OCI-LY3 (cell line): ENCODE measurements at regions not wholly inside any gene's neighbourhood (a gene's known extent, or its start where the extent isn't known, plus 50 kb on each side); places are given as distances from the start of the nearest gene placed in this dataset.
"Not testable (repeated sequence)": the region's sequence is repeated elsewhere in the genome, so short reads cannot be mapped to it uniquely, and the experiment has no call there.

Experiments
- H2AFZ ChIP-seq: fragments of 200-600, 300-600 bp; shearing (Covaris generic); 2 replicates; pipeline ENCODE4 v1.6.0; 2014; ENCODE audit warnings: antibody characterized with exemption, low read depth, low read length
- H3K27ac ChIP-seq: fragments of 200-600, 300-600 bp; sonication (generic); 2 replicates; pipeline ENCODE4 v1.5.1; 2014; ENCODE audit warnings: mild to moderate bottlenecking, low read length, moderate library complexity, mixed read lengths
- H3K27me3 ChIP-seq: fragments of 200-600, 300-600 bp; sonication (generic); 2 replicates; pipeline ENCODE4 v1.6.1; 2014; ENCODE audit warnings: low read depth, low read length, mixed read lengths
- H3K36me3 ChIP-seq: fragments of 200-600, 300-600 bp; sonication (generic); replicated peaks from 2 replicates; pipeline ENCODE3; 2014; ENCODE audit warnings: low read depth, low read length, mixed read lengths
- H3K4me1 ChIP-seq: fragments of 300-600, 200-600 bp; sonication (generic); 2 replicates; pipeline ENCODE4 v1.6.1; 2014; ENCODE audit warnings: low read length, mixed read lengths
- H3K4me2 ChIP-seq: fragments of 200-600, 300-600 bp; sonication (generic); 2 replicates; pipeline ENCODE4 v1.6.1; 2014; ENCODE audit warnings: low read length, mixed read lengths
- H3K4me3 ChIP-seq: fragments of 300-600, 200-600 bp; sonication (generic); 2 replicates; pipeline ENCODE4 v1.5.1; 2014; ENCODE audit warnings: antibody characterized with exemption, mild to moderate bottlenecking, low read length, moderate library complexity
- H3K79me2 ChIP-seq: fragments of 300-600, 200-600 bp; shearing (Covaris generic); 2 replicates; pipeline ENCODE4 v1.6.1; 2014; ENCODE audit warnings: mild to moderate bottlenecking, low read length, mixed read lengths
- H3K9ac ChIP-seq: fragments of 300-600, 200-600 bp; shearing (Covaris generic); 2 replicates; pipeline ENCODE4 v1.6.0; 2014; ENCODE audit warnings: mild to moderate bottlenecking, low read length, moderate library complexity
- H3K9me3 ChIP-seq: fragments of 200-600, 300-600 bp; shearing (Covaris generic); 2 replicates; pipeline ENCODE4 v1.6.1; 2014; ENCODE audit warnings: low read length, mixed read lengths; ENCODE audit not compliant: insufficient read depth
- H4K20me1 ChIP-seq: fragments of 200-600, 300-600 bp; sonication (generic); 2 replicates; pipeline ENCODE4 v1.6.1; 2016; ENCODE audit warnings: low read length, mixed read lengths; ENCODE audit not compliant: insufficient read depth
- EZH2phosphoT487 ChIP-seq: fragments of 200-600 bp; shearing (Covaris generic); IDR thresholded peaks from 2 replicates; pipeline ENCODE4 v1.6.1; 2018; ENCODE audit warnings: antibody characterized with exemption, mixed run types, low read depth
- TF ChIP-seq, protein P1 (sequence below): fragments of 200-600, 300-600 bp; sonication (generic); IDR thresholded peaks from 2 replicates; pipeline ENCODE4 v1.5.1; 2014; ENCODE audit warnings: antibody characterized with exemption, low read length, low read depth

DNA sequence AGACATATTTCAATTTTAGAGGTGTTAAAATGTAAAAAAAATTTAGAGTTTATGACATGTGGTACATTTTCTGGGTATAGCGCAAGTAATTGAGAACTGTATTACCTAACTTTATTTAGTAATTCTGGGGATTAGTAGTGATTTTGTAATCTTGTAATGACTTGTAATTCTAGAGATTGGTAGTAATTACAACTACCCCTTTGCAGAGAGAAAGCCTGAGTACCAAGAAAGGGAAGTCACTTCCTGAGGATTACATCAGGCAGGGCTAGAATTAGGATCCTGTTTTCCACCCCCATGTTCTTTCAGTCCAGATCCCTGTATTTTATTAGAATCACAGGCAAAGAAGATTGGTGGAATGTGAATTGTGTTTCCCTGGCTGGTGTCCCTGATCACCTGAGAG lies 274.9 kb downstream of the KCNRG start:
- peaks cover 53% of the 10 kb centered on the region for H3K27me3 ChIP-seq
- H3K4me2 ChIP-seq: no peak overlapping the region
- peaks cover 6% of the 10 kb centered on the region for H3K36me3 ChIP-seq
- no peak overlapping the region for H2AFZ ChIP-seq
- no peak overlapping the region for H3K9ac ChIP-seq
- TF ChIP-seq EZH2phosphoT487: no peak
- TF ChIP-seq, protein P1, sequence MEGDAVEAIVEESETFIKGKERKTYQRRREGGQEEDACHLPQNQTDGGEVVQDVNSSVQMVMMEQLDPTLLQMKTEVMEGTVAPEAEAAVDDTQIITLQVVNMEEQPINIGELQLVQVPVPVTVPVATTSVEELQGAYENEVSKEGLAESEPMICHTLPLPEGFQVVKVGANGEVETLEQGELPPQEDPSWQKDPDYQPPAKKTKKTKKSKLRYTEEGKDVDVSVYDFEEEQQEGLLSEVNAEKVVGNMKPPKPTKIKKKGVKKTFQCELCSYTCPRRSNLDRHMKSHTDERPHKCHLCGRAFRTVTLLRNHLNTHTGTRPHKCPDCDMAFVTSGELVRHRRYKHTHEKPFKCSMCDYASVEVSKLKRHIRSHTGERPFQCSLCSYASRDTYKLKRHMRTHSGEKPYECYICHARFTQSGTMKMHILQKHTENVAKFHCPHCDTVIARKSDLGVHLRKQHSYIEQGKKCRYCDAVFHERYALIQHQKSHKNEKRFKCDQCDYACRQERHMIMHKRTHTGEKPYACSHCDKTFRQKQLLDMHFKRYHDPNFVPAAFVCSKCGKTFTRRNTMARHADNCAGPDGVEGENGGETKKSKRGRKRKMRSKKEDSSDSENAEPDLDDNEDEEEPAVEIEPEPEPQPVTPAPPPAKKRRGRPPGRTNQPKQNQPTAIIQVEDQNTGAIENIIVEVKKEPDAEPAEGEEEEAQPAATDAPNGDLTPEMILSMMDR: no peak
- no peaks in the 10 kb centered on the region for H3K79me2 ChIP-seq
- peaks cover 20% of the 10 kb centered on the region; the same call in 1 of the 2 replicates for H4K20me1 ChIP-seq
- H3K9me3 ChIP-seq: peaks cover 7% of the 10 kb centered on the region
- no peak overlapping the region for H3K4me3 ChIP-seq
- H3K4me1 ChIP-seq: peaks cover 20% of the 10 kb centered on the region
- no peak overlapping the region for H3K27ac ChIP-seq

GRCh38 chr13:50291611-50292010 lies 276.4 kb downstream of the KCNRG start:
- Histone ChIP-seq H3K9ac (no peak overlapping the region), H3K4me2 (no peak overlapping the region), H4K20me1 (peaks cover 6% of the 10 kb centered on the region; the same call in 1 of the 2 replicates), H3K36me3 (peaks cover 6% of the 10 kb centered on the region), H3K4me1 (peaks cover 6% of the 10 kb centered on the region), H3K9me3 (peaks cover 7% of the 10 kb centered on the region), H3K79me2 (no peaks in the 10 kb centered on the region), H2AFZ (no peak overlapping the region), H3K4me3 (no peak overlapping the region), H3K27ac (no peak overlapping the region), H3K27me3 (peaks cover 49% of the 10 kb centered on the region)
- TF ChIP-seq EZH2phosphoT487: no peak
- TF ChIP-seq, protein P1: no peak

GRCh38 chr13:50292081-50292480 lies 276.8 kb downstream of the KCNRG start:
- no peak overlapping the region for H3K4me3 ChIP-seq
- peak overlapping the region; percentile 13; the same call in 1 of the 2 replicates for H3K4me2 ChIP-seq
- peaks cover 44% of the 10 kb centered on the region for H3K27me3 ChIP-seq
- peaks cover 7% of the 10 kb centered on the region for H3K9me3 ChIP-seq
- H3K27ac ChIP-seq: no peak overlapping the region
- TF ChIP-seq, protein P1: no peak
- no peak for TF ChIP-seq EZH2phosphoT487
- H3K36me3 ChIP-seq: peaks cover 6% of the 10 kb centered on the region
- peaks cover 6% of the 10 kb centered on the region for H3K4me1 ChIP-seq
- H4K20me1 ChIP-seq: peaks cover 3% of the 10 kb centered on the region; the same call in 1 of the 2 replicates
- no peaks in the 10 kb centered on the region for H3K79me2 ChIP-seq
- no peak overlapping the region for H3K9ac ChIP-seq
- no peak overlapping the region for H2AFZ ChIP-seq

DNA sequence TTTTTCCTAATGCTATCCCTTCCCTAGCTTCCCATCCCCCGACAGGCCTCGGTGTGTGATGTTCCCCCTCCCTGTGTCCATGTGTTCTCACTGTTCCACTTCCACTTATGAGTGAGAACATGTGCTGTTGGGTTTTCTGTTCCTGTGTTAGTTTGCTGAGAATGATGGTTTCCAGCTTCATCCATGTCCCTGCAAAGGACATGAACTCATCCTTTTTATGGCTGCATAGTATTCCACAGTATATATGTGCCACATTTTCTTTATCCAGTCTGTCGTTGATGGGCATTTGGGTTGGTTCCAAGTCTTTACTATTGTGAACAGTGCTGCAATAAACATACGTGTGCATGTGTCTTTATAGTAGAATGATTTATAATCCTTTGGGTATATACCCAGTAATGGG lies 279.2 kb downstream of the KCNRG start:
- not testable (repeated sequence) for H3K27ac ChIP-seq, H3K4me1 ChIP-seq, H4K20me1 ChIP-seq, H3K36me3 ChIP-seq, H2AFZ ChIP-seq, H3K4me3 ChIP-seq, H3K9me3 ChIP-seq, H3K4me2 ChIP-seq, H3K9ac ChIP-seq, H3K79me2 ChIP-seq
- peaks cover 33% of the 10 kb centered on the region for H3K27me3 ChIP-seq
